NCI-H2029 treated with DMSO at 0.1 percent for 48 hours (cell line): ENCODE measurements at regions not wholly inside any gene's neighbourhood (a gene's known extent, or its start where the extent isn't known, plus 50 kb on each side); places are given as distances from the start of the nearest gene placed in this dataset.
"Not testable (repeated sequence)": the region's sequence is repeated elsewhere in the genome, so short reads cannot be mapped to it uniquely, and the experiment has no call there.

Experiments
- DNase-seq: peaks from one replicate; lab custom pipeline; 2025; lab: John Stamatoyannopoulos, UW

DNA sequence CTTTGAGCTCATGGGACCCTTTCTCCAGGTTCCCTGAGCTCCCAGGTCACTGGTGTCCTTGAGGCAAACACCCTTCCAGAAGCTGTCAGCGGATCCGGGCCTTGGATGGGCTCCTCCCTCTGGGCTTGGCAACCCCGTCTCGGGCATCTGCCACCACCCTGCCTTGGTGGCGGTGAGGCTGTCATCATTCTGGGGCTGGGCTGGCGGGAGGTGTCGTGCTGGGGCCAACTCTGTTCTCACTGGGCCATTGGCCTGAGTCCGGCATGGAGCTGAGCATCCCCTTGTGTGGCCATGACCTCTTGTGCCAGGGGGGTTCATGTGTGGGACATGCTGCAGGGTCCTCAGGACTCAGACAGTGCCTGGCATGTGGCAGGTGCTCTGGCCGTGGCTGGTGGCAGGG is 197.6 kb downstream of the LAT start:
- no peak for DNase-seq

- not testable (repeated sequence) for DNase-seq
Observed at GRCh38 chr16:29181921-29182411, 197.1 kb downstream of the LAT start.

GRCh38 chr16:29181254-29181780 is 196.5 kb downstream of the LAT start:
- DNase-seq = not testable (repeated sequence)

DNA sequence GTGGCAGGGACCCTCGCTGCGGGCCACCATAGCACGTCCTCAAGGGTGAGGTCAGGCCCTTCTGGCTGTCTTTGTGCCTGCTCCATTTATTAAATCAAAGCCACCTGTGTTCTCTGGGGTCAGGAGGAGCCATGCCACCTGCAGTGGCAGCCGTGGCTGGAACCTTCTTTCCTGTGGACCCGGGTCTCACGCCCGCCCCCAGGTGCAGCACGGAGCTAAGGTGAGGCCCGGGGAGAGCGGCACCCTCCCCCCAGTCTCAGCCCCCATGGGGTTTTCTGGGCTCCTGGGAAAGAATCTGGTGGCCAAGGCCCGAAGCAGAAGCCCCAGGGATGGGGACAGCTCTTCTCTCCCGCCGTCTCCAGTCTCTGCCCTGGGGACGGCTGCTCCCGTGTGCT is 195.4 kb downstream of the LAT start:
- DNase-seq = not testable (repeated sequence)

GRCh38 chr16:29179401-29180205 is 194.8 kb downstream of the LAT start:
- DNase-seq = not testable (repeated sequence)

DNA sequence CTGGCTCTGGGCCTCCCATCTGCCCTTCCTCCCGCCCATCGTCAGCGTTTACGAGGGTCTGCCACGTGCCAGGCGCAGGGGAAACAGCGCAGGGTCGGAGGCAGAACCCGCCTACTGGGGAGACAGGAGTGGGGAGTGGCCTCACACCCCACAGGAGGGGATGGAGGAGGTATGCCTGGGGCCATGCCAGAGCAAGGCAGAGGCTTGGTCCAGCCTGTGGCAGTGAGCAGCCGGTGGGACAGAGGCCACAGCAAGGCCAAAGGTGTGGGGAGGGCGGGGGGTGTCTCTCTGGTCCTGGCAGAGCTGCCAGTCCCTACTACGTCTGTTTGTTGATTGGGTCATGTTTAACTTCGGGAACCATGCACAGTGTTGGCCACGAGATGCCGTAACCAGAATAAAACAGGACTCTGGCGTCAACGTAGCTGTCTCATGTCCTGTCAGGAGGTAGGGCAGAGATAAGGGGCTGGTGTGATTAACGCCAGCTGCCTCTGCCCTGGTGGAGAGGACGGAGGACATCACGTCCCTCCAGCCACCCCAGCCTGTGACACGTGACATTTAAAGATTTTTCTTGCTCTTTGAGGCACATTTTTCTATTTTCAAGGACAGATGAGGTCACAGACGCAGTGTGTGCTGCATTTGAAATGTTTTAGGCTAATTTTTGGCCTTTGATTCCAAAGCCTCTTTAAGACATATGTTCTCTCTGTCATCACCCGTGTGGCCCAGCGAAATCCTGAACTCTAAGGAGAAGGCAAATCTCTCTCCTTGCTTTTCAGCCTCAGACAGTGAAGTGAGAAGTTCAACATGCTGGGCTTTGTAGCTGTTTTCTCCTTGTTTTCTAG is 193.3 kb downstream of the LAT start:
- DNase-seq = not testable (repeated sequence)

DNA sequence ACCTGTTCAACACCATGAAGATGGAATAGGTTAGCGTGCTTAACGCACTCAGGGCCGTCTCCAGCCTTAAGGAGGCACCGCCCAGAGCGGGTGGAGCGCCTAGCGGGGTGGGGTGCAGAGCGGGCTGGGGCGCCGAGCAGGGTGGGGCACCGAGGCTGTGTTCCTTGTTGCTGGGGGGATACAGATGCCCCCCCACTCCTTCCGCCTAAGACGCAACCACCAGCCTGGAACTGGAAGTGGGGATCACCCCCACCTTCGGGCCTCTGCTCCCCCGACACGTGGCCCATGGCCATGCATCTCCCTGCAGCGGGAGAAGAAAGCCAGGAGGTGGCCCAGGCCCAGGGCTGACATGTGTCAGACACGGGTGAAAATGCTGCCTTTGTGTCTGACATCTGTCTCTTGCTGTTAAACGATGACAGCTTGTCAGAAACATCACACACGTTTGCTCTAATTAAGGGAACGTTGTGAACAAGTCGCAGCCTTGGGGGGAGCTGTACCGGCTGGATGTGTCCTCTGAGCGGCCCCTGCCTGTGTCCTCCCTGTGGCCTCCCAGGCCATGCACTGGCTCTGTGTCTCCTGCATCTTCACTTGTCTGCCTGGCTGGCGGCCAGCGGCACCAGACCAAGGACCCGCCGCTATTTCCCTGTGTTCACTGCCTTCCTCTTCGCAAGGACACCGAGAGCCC is 192.5 kb downstream of the LAT start:
- not testable (repeated sequence) for DNase-seq

DNA sequence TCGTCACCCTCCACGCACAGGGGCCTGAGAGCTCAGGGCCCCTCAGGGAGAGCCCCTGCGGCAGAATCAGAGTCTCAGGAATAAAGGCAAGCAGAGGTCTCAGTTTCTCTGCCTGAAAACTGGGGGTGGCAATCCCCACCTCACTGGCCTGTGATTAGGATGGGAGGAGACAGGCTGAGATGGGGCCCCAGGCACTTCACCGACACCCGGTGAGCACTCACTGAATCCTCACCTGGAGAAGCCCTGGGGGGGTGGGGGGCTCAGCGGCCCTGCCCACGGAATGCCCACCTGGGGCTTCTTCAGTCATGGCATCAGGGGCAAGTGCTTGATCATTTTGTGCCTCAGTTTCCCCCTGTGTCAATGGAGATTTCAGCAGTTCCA is 192.0 kb downstream of the LAT start:
- not testable (repeated sequence) for DNase-seq

DNA sequence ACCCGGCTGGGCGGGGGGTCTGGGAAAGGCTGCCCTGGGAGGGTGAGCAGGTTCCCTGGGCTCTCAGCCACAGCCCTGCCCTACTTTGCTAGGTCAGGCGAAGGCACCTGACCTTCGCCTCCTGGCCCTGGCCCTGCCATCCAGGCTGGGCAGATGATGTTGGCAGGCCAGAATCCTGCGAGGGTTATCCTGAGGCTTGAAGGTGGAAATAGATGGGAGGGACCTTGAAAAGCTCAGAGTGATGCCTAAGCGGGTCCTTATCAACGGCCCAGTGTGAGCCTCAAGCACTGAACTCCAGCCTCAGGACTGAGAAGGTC is 191.3 kb downstream of the LAT start:
- DNase-seq = not testable (repeated sequence)

DNA sequence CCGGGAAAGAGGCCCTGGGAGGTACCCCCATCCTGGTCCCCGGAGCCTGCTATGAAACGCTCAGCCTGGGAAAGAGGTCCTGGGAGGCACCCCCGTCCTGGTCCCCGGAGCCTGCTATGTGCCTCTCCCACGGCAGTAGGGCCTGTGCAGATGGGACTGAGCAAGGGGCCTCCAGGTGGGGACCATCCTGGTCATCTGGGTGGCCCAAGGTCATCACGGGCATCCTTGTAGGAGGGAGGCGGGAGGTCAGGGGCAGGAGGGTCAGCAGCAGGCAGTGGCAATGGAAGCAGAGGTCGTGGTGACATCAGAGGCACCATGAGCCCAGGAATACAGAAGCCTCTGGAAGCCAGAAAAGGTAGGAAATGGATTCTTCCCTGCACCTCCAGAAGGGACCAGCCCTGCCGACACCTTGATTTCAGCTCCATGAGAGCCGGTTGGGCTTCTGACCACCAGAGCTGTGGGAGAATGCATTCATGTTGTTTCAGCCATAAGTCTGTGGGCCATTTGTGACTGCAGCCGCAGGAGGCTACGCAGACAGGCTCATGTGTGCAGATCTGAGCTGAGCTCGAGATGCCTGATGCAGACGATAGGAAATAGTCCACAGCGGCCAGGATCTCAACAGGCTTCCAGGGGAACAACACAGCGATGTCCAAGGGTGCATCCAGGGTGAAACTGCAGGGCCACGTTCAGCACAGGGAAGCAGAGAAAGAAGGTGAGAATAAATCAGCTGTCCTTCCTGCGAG is 190.7 kb downstream of the LAT start:
- DNase-seq = not testable (repeated sequence)

- DNase-seq = not testable (repeated sequence)
Observed at GRCh38 chr16:29173371-29174305, 188.8 kb downstream of the LAT start.

- not testable (repeated sequence) for DNase-seq
Observed at GRCh38 chr16:29172098-29172724, 187.4 kb downstream of the LAT start.

DNA sequence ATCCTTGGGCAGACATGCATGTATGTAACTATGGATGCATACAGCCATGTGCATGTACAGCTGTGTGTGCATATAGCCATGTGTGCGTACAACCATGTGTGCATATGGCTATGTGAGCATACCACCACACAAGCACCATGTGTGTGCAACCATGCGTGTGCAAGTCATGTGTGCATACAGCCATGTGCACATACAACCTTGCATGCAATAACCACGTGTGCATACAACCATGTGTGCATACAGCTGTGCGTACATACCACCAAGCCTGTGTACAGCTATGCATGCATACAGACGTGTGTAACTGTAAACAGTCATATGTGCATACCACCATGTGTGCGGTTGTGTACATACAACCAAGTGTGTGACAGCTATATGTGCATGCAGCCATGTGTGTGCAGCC is 186.4 kb downstream of the LAT start:
- DNase-seq = not testable (repeated sequence)

- not testable (repeated sequence) for DNase-seq
Observed at GRCh38 chr16:29170393-29171119, 185.7 kb downstream of the LAT start.

GRCh38 chr16:29169295-29169994 is 184.6 kb downstream of the LAT start:
- not testable (repeated sequence) for DNase-seq

DNA sequence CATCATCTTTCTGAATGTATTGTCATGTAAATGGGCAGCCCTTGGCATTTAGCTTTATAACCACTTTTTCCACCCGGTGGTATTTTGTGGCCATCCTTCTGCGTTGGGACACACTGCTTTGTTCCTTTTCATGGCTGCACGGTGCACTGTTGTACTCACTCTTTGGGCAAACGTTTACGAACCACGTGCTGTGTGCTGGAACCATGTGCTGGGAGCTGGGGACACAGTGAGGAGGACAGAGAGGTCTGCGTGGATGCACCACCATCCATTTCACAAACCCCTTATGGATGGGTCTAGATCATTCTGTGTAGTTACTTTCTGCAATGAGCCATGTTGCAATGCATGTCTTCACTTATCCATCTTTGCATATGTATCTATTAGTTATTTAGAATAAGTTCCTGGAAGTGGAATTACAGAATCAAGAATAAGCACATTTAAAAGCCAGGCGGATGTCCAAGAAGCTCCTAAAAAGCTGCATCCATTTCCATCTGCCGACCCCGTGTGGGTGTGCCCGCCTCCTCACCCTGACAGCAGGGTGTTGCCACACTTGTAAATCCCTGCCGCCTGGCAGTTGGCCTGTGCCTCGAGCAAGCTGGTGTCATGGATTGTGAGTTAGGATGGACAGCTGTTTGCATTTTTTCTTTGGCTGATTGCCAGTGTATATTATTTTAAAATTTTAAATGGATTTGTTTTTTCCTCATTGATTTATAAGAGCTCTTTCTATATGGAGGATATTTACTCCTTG is 183.8 kb downstream of the LAT start:
- DNase-seq = not testable (repeated sequence)

DNA sequence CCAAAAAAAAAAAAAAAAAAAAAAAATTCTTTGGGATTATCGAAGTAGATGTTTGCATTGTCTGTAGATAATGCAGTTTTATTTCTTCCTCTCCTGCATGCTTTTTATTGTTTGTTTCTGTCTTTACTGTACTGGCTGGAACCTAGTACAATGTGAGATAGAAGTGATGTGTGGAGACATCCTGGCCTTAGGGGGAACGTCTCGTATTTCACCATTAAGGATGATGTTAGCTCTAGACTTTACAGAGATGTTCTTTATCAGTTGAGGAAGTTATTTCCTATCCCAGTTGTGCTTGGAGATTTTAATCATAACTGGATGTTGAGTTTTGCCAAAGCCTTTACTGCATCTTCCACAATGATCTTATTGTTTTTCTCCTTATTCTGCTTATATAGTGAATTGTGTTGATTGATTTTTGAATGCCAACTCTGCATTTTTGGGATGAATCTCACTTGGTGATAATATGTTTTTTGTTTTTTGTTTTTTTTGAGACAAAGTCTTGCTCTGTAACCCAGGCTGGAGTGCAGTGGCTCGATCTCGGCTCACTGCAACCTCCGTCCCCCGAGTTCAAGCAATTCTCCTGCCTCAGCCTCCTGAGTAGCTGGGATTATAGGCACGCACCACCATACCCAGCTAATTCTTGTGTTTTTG is 179.7 kb downstream of the LAT start:
- DNase-seq = not testable (repeated sequence)
